Mucosa of stomach (tissue), 1 donor: ENCODE measurements at regions not wholly inside any gene's neighbourhood (a gene's known extent, or its start where the extent isn't known, plus 50 kb on each side); places are given as distances from the start of the nearest gene placed in this dataset.

Experiments
- H3K27me3 ChIP-seq: one replicate; pipeline ENCODE4 v1.7.0; 2013; ENCODE audit warnings: mild to moderate bottlenecking, low read length; ENCODE audit not compliant: control insufficient read depth, insufficient read depth
- H3K36me3 ChIP-seq: one replicate; pipeline ENCODE4 v1.7.0; 2013; ENCODE audit warnings: low read length; ENCODE audit not compliant: control insufficient read depth, insufficient read depth
- H3K4me1 ChIP-seq: one replicate; pipeline ENCODE4 v1.7.0; 2013; ENCODE audit warnings: mild to moderate bottlenecking, low read length; ENCODE audit not compliant: control insufficient read depth, insufficient read depth
- H3K4me3 ChIP-seq: one replicate; pipeline ENCODE4 v1.7.0; 2013; ENCODE audit warnings: low read length
- H3K9ac ChIP-seq: one replicate; pipeline ENCODE4 v1.7.0; 2013; ENCODE audit warnings: mild to moderate bottlenecking, low read length, moderate library complexity
- H3K9me3 ChIP-seq: one replicate; pipeline ENCODE4 v1.7.0; 2013; ENCODE audit warnings: mild to moderate bottlenecking, low read length, moderate library complexity; ENCODE audit not compliant: control insufficient read depth
- donor health status: Pancreatic carcinoma.

GRCh38 chr7:42483886-42484285 lies 246.9 kb upstream of the GLI3 start:
- Histone ChIP-seq H3K4me3 (no peak overlapping the region), H3K36me3 (no peaks in the 10 kb centered on the region), H3K4me1 (no peaks in the 10 kb centered on the region), H3K27me3 (no peaks in the 10 kb centered on the region), H3K9ac (no peak overlapping the region), H3K9me3 (no peaks in the 10 kb centered on the region)

GRCh38 chr7:42479816-42480633 lies 243.0 kb upstream of the GLI3 start:
- H3K9ac ChIP-seq, result no peak overlapping the region
- H3K4me1 ChIP-seq, result no peaks in the 10 kb centered on the region
- no peaks in the 10 kb centered on the region for H3K27me3 ChIP-seq
- H3K36me3 ChIP-seq, result no peaks in the 10 kb centered on the region
- H3K9me3 ChIP-seq, result no peaks in the 10 kb centered on the region
- no peak overlapping the region for H3K4me3 ChIP-seq

- Histone ChIP-seq H3K36me3 (no peaks in the 10 kb centered on the region), H3K4me1 (no peaks in the 10 kb centered on the region), H3K27me3 (no peaks in the 10 kb centered on the region), H3K9me3 (no peaks in the 10 kb centered on the region), H3K9ac (no peak overlapping the region), H3K4me3 (no peak overlapping the region)
Observed at GRCh38 chr7:42479452-42479815, 242.4 kb upstream of the GLI3 start.

GRCh38 chr7:42478717-42479116 lies 241.7 kb upstream of the GLI3 start:
- no peaks in the 10 kb centered on the region for H3K27me3 ChIP-seq
- no peaks in the 10 kb centered on the region for H3K9me3 ChIP-seq
- no peaks in the 10 kb centered on the region for H3K4me1 ChIP-seq
- H3K4me3 ChIP-seq, result no peak overlapping the region
- H3K9ac ChIP-seq, result no peak overlapping the region
- H3K36me3 ChIP-seq, result no peaks in the 10 kb centered on the region

- H3K36me3 ChIP-seq, result no peaks in the 10 kb centered on the region
- no peak overlapping the region for H3K9ac ChIP-seq
- no peaks in the 10 kb centered on the region for H3K27me3 ChIP-seq
- no peaks in the 10 kb centered on the region for H3K4me1 ChIP-seq
- H3K4me3 ChIP-seq, result no peak overlapping the region
- H3K9me3 ChIP-seq, result no peaks in the 10 kb centered on the region
Observed at GRCh38 chr7:42476255-42476654, 239.2 kb upstream of the GLI3 start.

GRCh38 chr7:42475082-42475481 lies 238.1 kb upstream of the GLI3 start:
- Histone ChIP-seq H3K27me3 (no peaks in the 10 kb centered on the region), H3K4me3 (no peak overlapping the region), H3K4me1 (no peaks in the 10 kb centered on the region)

GRCh38 chr7:42473099-42473498 lies 236.1 kb upstream of the GLI3 start:
- Histone ChIP-seq H3K4me3 (no peak overlapping the region), H3K27me3 (no peaks in the 10 kb centered on the region), H3K9ac (no peak overlapping the region), H3K9me3 (no peaks in the 10 kb centered on the region), H3K4me1 (no peaks in the 10 kb centered on the region), H3K36me3 (no peaks in the 10 kb centered on the region)

More at GRCh38 chr7:42475082-42475481, 238.1 kb upstream of the GLI3 start:
- Histone ChIP-seq H3K36me3 (no peaks in the 10 kb centered on the region), H3K9ac (no peak overlapping the region), H3K9me3 (no peaks in the 10 kb centered on the region)

- Histone ChIP-seq H3K9me3 (no peaks in the 10 kb centered on the region), H3K4me1 (no peaks in the 10 kb centered on the region), H3K27me3 (no peaks in the 10 kb centered on the region), H3K9ac (no peak overlapping the region), H3K4me3 (no peak overlapping the region), H3K36me3 (no peaks in the 10 kb centered on the region)
Observed at GRCh38 chr7:42471573-42472174, 234.7 kb upstream of the GLI3 start.

GRCh38 chr7:42469341-42469740 lies 232.3 kb upstream of the GLI3 start:
- H3K9ac ChIP-seq, result no peak overlapping the region
- no peak overlapping the region for H3K4me3 ChIP-seq
- no peaks in the 10 kb centered on the region for H3K4me1 ChIP-seq

GRCh38 chr7:42468471-42468870 lies 231.5 kb upstream of the GLI3 start:
- Histone ChIP-seq H3K9ac (no peak overlapping the region), H3K4me3 (no peak overlapping the region), H3K4me1 (no peaks in the 10 kb centered on the region), H3K27me3 (no peaks in the 10 kb centered on the region), H3K9me3 (no peaks in the 10 kb centered on the region), H3K36me3 (no peaks in the 10 kb centered on the region)

More at GRCh38 chr7:42469341-42469740, 232.3 kb upstream of the GLI3 start:
- Histone ChIP-seq H3K36me3 (no peaks in the 10 kb centered on the region), H3K9me3 (no peaks in the 10 kb centered on the region), H3K27me3 (no peaks in the 10 kb centered on the region)

GRCh38 chr7:42461537-42461936 lies 224.5 kb upstream of the GLI3 start:
- Histone ChIP-seq H3K9ac (no peak overlapping the region), H3K27me3 (no peaks in the 10 kb centered on the region), H3K4me1 (no peaks in the 10 kb centered on the region), H3K4me3 (no peak overlapping the region), H3K9me3 (no peaks in the 10 kb centered on the region), H3K36me3 (no peaks in the 10 kb centered on the region)

- H3K4me1 ChIP-seq, result no peaks in the 10 kb centered on the region
- no peaks in the 10 kb centered on the region for H3K27me3 ChIP-seq
- no peaks in the 10 kb centered on the region for H3K36me3 ChIP-seq
- no peak overlapping the region for H3K9ac ChIP-seq
- H3K4me3 ChIP-seq, result no peak overlapping the region
- no peaks in the 10 kb centered on the region for H3K9me3 ChIP-seq
Observed at GRCh38 chr7:42460933-42461332, 223.9 kb upstream of the GLI3 start.
